ENCODE measurements at regions not wholly inside any gene's neighbourhood (a gene's known extent, or its start where the extent isn't known, plus 50 kb on each side); places are given as distances from the start of the nearest gene placed in this dataset.

GRCh38 chr12:34292736-34293625, 270.7 kb downstream of the ALG10 start:
- DNase-seq: no peak

DNA sequence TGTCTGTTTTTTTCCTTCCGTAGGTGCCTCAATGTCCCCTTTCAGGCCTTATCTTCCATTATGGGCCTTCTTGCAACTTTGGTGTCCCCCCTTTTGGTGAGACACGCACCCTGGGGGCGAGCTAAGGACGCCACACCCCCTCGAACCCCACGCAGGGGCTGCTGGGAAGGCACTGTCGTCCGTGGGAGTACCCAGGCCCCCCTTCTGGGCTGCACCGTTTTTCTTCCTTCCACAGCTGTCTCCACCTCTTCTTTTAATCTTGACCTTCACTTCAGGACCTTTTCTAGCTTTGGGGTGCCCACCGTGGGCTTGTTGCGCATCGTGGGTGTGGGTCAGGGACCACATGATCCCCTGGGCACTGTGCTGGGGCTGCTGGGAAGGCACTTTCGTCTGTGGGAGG, 271.8 kb downstream of the ALG10 start:
- DNase-seq: no peak

GRCh38 chr12:34294671-34295365, 272.5 kb downstream of the ALG10 start:
- no peak for DNase-seq

- no peak for DNase-seq
Measured at GRCh38 chr12:34295366-34296142, 273.3 kb downstream of the ALG10 start.

DNA sequence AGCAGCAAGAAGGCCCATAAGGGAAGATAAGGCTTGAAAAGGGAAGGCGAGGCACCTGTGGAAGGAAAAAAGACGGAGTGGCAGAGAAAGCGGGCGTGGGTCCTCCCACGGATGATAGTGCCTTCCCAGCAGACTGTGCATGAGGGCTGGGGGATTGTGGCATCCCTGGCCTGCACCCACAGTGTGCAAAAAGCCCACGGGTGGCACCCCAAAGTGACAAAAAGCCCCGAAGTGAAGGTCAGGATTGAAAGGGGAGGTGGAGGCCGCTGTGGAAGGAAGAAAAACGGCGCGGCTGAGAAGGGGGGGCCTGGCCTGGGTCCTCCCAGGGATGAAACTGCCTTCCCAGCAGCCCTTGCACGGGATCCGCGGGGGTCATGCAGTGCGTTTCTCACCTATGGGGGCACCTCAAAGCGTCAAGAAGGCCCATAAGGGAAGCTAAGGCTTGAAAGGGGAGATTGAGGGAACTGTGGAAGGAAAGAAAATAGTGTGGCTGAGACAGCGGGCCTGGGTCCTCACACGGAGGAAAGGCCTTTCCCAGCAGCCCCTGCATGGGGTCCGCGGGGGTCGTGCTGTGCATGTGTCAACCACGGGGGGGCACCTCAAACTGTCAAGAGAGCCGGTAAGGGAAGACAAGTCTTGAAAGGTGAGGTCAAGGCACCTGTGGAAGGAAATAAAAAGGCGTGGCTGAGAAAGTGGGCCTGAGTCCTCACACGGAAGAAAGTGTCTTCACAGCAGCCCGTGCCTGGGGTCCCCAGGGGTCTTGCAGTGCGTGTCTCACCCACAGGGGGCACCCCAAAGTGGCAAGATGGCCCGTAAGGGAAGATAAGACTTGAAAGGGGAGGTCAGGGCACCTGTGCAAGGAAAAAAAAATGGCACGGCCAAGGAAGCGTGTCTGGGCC, 274.1 kb downstream of the ALG10 start:
- no peak for DNase-seq

DNA sequence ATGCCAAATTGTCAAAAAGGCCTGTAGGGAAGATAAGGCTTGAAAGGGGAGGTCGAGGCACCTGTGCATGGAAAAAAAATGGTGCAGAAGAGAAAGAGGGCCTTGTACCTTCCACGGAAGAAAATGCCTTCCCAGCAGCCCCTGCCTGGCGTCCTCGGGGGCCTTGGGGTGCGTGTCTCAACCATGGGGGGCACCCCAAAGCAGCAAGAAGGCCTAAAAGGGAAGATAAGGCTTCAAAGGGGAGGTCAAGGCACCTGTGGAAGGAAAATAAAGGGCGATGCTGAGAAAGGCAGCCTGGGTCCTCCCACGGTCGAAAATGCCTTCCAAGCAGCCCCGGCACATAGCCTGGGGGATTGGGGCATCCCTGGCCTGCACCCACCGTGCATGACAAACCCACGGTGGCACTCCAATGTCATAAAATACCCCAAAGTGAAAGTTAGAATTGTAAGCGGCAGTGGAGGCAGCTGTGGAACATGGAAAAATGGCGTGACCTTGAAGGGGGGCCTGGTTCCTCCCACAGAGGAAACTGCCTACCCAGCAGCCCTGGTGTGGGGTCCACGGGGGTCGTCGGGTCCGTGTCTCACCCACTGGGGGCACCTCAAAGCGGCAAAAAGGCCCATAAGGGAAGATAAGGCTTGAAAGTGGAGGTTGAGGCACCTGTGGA, 275.0 kb downstream of the ALG10 start:
- no peak for DNase-seq

GRCh38 chr12:34297790-34298164, 275.5 kb downstream of the ALG10 start:
- DNase-seq: no peak

- DNase-seq: no peak
Measured at GRCh38 chr12:34298176-34298970, 276.1 kb downstream of the ALG10 start.

DNA sequence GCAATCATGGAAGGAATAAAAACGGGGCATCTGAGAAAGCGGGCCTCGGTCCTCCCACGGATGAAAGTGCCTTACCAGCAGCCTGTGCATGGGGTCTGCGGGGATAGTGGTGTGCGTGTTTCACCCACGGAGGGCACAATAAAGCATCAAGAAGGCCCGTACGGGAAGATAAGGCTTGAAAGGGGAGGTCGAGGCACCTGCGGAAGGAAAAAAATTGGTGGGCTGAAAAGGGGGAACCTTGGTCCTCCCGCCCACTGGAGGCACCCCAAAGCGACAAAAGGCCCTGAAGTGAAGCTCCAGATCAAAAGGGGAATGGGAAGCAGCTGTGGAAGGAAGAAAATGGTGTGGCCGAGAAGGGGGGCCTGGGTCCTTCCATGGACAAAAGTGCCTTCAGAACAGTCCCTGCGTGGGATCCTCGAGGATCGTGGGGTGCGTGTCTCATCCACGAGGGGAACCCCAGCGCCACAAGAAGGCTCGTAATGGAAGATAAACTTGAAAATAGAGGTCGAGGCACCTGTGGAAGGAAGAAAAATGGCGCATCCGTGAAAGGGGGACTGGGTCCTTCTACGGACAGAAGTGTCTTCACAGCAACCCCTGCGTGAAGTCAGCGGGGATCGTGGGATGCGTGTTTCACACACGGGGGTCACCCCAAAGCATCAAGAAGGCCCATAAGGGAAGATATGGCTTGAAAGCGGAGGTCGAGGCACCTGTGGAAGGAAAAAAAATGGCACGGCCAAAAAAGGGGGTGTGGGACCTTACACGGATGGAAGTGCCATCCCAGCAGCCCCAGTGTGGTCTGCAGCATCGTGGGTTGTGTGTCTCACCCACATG, 276.9 kb downstream of the ALG10 start:
- no peak for DNase-seq

- no peak for DNase-seq
Measured at GRCh38 chr12:34299802-34300193, 277.5 kb downstream of the ALG10 start.

- no peak for DNase-seq
Measured at GRCh38 chr12:34300376-34301250, 278.3 kb downstream of the ALG10 start.

- no peak for DNase-seq
Measured at GRCh38 chr12:34301251-34302130, 279.2 kb downstream of the ALG10 start.

GRCh38 chr12:34302131-34302885, 280.0 kb downstream of the ALG10 start:
- DNase-seq: no peak

GRCh38 chr12:34303091-34303870, 281.0 kb downstream of the ALG10 start:
- DNase-seq: no peak

DNA sequence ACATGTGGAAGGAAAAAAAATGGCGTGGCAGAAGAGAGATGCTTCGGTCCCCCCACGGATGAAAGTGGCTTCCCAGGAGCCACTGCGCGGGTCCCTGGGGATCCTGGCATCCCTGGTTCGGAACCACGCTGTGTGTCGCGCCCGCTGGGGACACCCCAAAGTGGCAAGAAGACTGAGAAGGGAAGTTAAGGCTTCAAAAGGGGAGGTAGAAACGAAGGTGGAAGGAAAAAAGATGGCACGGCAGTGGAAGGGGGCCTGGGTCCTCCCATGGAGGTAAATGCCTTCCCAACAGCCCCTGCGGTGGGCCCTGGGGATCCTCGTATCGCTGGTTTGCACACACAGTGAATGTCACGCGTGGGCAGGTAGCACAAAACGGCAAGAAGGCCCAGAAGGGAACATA, 281.7 kb downstream of the ALG10 start:
- no peak for DNase-seq

DNA sequence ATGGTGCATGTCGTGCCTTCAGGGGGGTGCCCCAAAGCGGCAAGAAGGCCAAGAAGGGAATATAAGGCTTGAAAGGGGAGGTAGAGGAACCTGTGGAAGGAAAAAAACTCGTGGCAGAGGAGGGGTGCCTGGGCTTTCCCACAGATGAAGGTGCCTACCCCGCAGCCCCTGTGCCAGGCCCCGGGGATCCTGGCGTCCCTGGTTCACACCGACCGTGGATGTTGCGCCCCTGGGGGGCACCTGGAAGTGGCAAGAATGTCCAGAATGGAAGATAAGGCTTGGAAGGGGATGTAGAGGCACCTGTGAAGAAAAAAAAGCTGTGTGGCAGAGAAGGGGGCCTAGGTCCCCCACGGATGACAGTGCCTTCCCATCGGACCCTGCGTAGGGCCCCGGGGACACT, 282.2 kb downstream of the ALG10 start:
- no peak for DNase-seq

All from CD4-positive, alpha-beta T cell treated with Interferon alpha-2 for 1 hour (primary cell).